GM12892 (cell line): ENCODE measurements at regions not wholly inside any gene's neighbourhood (a gene's known extent, or its start where the extent isn't known, plus 50 kb on each side); places are given as distances from the start of the nearest gene placed in this dataset.

ENCODE experiments used
- POLR2A ChIP-seq: IDR thresholded peaks from 2 replicates; pipeline ENCODE4 v1.6.1; 2011; ENCODE audit warnings: low read depth, low read length, control low read depth
- POLR2AphosphoS5 ChIP-seq: IDR thresholded peaks from 2 replicates; pipeline ENCODE4 v1.6.1; 2011; ENCODE audit warnings: low read depth, low read length, control low read depth

- no peak for TF ChIP-seq POLR2A
- no peak for TF ChIP-seq POLR2AphosphoS5
Observed at GRCh38 chr3:137471130-137471529, 293.0 kb upstream of the SOX14 start.
